KMS-11 (cell line): ENCODE measurements at regions not wholly inside any gene's neighbourhood (a gene's known extent, or its start where the extent isn't known, plus 50 kb on each side); places are given as distances from the start of the nearest gene placed in this dataset.

Experiments used
- H2AFZ ChIP-seq: fragments of 200-600 bp; sonication (generic); 2 replicates; pipeline ENCODE4 v1.6.1; 2016; ENCODE audit warnings: antibody characterized with exemption, mixed run types, low read depth
- H3K27ac ChIP-seq: fragments of 200-600 bp; sonication (generic); 2 replicates; pipeline ENCODE4 v1.6.1; 2016; ENCODE audit warnings: mild to moderate bottlenecking, mixed run types
- H3K27me3 ChIP-seq: fragments of 200-600 bp; sonication (generic); 2 replicates; pipeline ENCODE4 v1.6.1; 2017; ENCODE audit warnings: mild to moderate bottlenecking, low read depth, mixed run types, moderate library complexity; ENCODE audit not compliant: insufficient read depth
- H3K36me3 ChIP-seq: fragments of 200-600 bp; sonication (generic); 2 replicates; pipeline ENCODE4 v1.6.1; 2017; ENCODE audit warnings: mild to moderate bottlenecking, mixed run types; ENCODE audit not compliant: insufficient read depth
- H3K4me1 ChIP-seq: fragments of 200-600 bp; sonication (generic); 2 replicates; pipeline ENCODE4 v1.6.1; 2016; ENCODE audit warnings: mild to moderate bottlenecking, low read depth, mixed run types; ENCODE audit not compliant: poor library complexity, severe bottlenecking
- H3K4me2 ChIP-seq: fragments of 200-600 bp; sonication (generic); 2 replicates; pipeline ENCODE4 v1.7.0; 2016; ENCODE audit warnings: mild to moderate bottlenecking, mixed run types
- H3K4me3 ChIP-seq: fragments of 200-600 bp; sonication (generic); IDR thresholded peaks from 2 replicates; pipeline ENCODE4 v1.6.1; 2017; ENCODE audit warnings: low read depth, low read length, mixed read lengths; ENCODE audit not compliant: insufficient read depth
- H3K79me2 ChIP-seq: fragments of 200-600 bp; sonication (generic); 2 replicates; pipeline ENCODE4 v1.6.1; 2016; ENCODE audit warnings: low read depth, mixed run types; ENCODE audit not compliant: insufficient read depth
- H3K9ac ChIP-seq: fragments of 200-600 bp; sonication (generic); 2 replicates; pipeline ENCODE4 v1.6.1; 2016; ENCODE audit warnings: mild to moderate bottlenecking, mixed run types
- H4K20me1 ChIP-seq: fragments of 200-600 bp; sonication (generic); 2 replicates; pipeline ENCODE4 v1.6.1; 2016; ENCODE audit warnings: mild to moderate bottlenecking, mixed run types; ENCODE audit not compliant: insufficient read depth
- TF ChIP-seq, protein P1 (sequence below): fragments of 200-600 bp; sonication (generic); conservative IDR thresholded peaks from 2 replicates; pipeline ENCODE4 v1.6.1; 2017; ENCODE audit warnings: low read depth, mild to moderate bottlenecking, antibody characterized with exemption, low read length, moderate library complexity, mixed read lengths

DNA sequence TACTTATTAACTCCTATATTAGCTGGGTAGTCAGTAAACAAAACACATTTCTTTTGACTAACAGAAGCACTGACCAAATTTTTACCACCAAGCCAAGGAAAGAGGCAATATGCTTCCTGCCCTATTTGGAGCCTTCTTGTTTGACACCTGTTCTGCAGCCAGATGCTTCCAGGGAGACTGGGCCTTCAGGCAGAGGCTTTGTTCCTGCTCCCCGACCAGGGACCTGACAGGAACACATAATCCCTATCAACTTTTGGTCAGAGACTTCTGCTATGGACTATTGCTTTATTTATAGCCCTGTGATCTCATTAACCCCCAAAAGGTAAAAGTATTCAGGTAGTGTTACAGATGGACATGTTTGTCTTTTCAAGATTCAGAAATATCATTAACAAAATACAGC is 541.3 kb downstream of the NTRK3 start:
- TF ChIP-seq, protein P1, sequence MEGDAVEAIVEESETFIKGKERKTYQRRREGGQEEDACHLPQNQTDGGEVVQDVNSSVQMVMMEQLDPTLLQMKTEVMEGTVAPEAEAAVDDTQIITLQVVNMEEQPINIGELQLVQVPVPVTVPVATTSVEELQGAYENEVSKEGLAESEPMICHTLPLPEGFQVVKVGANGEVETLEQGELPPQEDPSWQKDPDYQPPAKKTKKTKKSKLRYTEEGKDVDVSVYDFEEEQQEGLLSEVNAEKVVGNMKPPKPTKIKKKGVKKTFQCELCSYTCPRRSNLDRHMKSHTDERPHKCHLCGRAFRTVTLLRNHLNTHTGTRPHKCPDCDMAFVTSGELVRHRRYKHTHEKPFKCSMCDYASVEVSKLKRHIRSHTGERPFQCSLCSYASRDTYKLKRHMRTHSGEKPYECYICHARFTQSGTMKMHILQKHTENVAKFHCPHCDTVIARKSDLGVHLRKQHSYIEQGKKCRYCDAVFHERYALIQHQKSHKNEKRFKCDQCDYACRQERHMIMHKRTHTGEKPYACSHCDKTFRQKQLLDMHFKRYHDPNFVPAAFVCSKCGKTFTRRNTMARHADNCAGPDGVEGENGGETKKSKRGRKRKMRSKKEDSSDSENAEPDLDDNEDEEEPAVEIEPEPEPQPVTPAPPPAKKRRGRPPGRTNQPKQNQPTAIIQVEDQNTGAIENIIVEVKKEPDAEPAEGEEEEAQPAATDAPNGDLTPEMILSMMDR = no peak
- Histone ChIP-seq H3K9ac (no peak overlapping the region), H3K27ac (no peak overlapping the region), H4K20me1 (no peaks in the 10 kb centered on the region), H2AFZ (no peak overlapping the region), H3K4me3 (no peak overlapping the region), H3K27me3 (no peaks in the 10 kb centered on the region), H3K36me3 (no peaks in the 10 kb centered on the region), H3K79me2 (no peaks in the 10 kb centered on the region), H3K4me2 (no peak overlapping the region), H3K4me1 (no peaks in the 10 kb centered on the region)

DNA sequence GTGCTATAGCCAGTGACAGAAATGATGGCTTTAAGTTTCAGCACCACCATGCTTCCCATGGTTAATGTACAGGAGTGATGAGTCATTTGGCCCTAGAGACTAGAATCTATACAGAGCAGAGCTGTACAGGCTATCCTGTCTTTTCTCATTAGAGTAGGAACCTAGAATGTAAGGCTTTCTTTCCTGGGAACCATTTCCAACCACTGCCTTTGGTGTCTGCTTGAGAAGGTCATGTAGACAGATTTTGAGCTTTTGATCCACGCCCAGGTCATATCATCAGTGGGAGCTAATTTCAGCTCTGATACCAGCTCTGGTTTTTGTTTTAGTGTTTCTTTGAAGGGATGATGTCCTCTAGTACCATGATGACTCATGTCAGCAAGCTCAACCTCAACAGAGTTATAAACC is 543.1 kb downstream of the NTRK3 start:
- no peaks in the 10 kb centered on the region for H3K4me1 ChIP-seq
- TF ChIP-seq, protein P1 = no peak
- no peaks in the 10 kb centered on the region for H3K27me3 ChIP-seq
- H4K20me1 ChIP-seq = no peaks in the 10 kb centered on the region
- H3K9ac ChIP-seq = no peak overlapping the region
- no peak overlapping the region for H2AFZ ChIP-seq
- H3K4me3 ChIP-seq = no peak overlapping the region
- H3K36me3 ChIP-seq = no peaks in the 10 kb centered on the region
- no peaks in the 10 kb centered on the region for H3K79me2 ChIP-seq
- H3K4me2 ChIP-seq = no peak overlapping the region
- H3K27ac ChIP-seq = no peak overlapping the region

DNA sequence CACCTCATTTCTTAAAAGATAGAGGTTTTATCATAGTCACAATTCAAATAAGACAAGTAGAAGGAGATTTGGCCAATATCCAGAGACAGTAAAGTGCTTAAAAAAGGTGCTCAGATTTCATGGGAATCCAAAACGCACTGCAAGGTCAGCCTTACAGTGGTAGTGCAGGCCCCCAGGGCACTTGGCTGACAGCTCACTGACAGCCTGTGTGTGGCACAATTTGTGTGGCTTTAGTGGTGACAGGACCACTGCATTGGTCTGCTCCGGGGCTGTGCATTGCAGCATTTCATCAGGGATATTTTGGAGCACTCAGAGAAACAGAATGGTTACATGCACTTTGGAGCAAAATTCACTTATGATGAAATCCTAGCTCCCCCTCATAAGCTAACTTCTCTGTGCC is 544.3 kb downstream of the NTRK3 start:
- no peak overlapping the region for H3K27ac ChIP-seq
- no peak overlapping the region for H3K4me3 ChIP-seq

DNA sequence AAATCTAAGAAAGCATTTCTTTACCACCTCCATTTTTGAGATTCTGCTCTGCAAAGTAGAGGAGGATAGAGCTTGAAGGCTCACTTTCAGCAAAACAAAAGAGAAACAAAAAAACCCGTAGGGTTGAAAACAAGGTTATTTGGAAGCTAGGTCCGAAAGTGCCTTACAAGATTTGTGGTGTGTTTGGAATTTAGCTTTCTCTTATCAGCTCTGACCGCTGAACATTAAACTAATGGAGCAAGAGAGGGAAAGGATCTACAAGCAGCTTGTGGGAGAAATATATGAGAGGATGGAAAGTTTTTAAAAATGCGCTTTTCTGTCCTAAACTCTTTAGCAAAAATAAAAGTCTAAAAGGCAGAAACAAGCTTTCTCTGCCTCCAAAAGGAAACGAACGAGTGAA is 545.5 kb downstream of the NTRK3 start:
- H3K4me1 ChIP-seq = no peaks in the 10 kb centered on the region
- no peaks in the 10 kb centered on the region for H3K27me3 ChIP-seq
- no peaks in the 10 kb centered on the region for H3K79me2 ChIP-seq
- TF ChIP-seq, protein P1 = no peak
- no peak overlapping the region for H3K27ac ChIP-seq
- H3K9ac ChIP-seq = no peak overlapping the region
- no peaks in the 10 kb centered on the region for H3K36me3 ChIP-seq
- no peak overlapping the region for H3K4me3 ChIP-seq
- no peak overlapping the region for H3K4me2 ChIP-seq
- no peaks in the 10 kb centered on the region for H4K20me1 ChIP-seq
- no peak overlapping the region for H2AFZ ChIP-seq

More for the DNA sequence above, 544.3 kb downstream of the NTRK3 start:
- Histone ChIP-seq H3K36me3 (no peaks in the 10 kb centered on the region), H3K27me3 (no peaks in the 10 kb centered on the region), H4K20me1 (no peaks in the 10 kb centered on the region), H2AFZ (no peak overlapping the region), H3K9ac (no peak overlapping the region), H3K4me1 (no peaks in the 10 kb centered on the region), H3K4me2 (no peak overlapping the region), H3K79me2 (no peaks in the 10 kb centered on the region)
- TF ChIP-seq, protein P1 = no peak
